SU-DHL-6 (cell line): ENCODE measurements at regions not wholly inside any gene's neighbourhood (a gene's known extent, or its start where the extent isn't known, plus 50 kb on each side); places are given as distances from the start of the nearest gene placed in this dataset.

Experiments used
- EZH2phosphoT487 ChIP-seq: fragments of 200-600 bp; sonication (generic), shearing (Covaris generic); conservative IDR thresholded peaks from 2 replicates; pipeline ENCODE4 v1.6.1; 2018; ENCODE audit warnings: mild to moderate bottlenecking, antibody characterized with exemption, low read length, moderate library complexity, mixed read lengths
- TF ChIP-seq, protein P1 (sequence below): fragments of 200-600 bp; sonication (generic); IDR thresholded peaks from one replicate; pipeline ENCODE4 v1.5.1; 2017; ENCODE audit warnings: antibody characterized with exemption, mild to moderate bottlenecking, low read length, moderate library complexity; ENCODE audit not compliant: insufficient read depth, poor library complexity, severe bottlenecking

DNA sequence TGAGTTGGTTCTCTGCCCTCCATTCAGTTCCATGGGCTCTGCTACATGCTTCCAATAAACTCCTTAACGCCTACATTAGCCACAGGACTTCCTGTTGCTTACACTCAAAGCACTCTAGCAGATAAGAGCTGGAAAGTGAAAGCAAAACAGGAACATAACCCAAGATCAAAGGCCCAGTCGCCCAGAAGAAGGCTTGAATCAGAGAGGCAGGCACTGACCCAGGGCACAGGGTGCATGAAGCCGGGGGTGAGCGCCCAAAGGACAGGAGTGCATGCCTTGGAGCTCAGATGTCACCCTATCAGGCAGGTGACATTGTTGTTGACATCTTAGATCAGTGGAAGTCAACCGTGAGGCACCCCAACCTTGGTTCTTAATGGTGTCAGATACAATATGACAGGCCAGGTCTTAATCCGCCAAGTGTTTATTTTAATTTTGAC lies 235.1 kb downstream of the UACA start:
- no peak for TF ChIP-seq EZH2phosphoT487
- TF ChIP-seq, protein P1, sequence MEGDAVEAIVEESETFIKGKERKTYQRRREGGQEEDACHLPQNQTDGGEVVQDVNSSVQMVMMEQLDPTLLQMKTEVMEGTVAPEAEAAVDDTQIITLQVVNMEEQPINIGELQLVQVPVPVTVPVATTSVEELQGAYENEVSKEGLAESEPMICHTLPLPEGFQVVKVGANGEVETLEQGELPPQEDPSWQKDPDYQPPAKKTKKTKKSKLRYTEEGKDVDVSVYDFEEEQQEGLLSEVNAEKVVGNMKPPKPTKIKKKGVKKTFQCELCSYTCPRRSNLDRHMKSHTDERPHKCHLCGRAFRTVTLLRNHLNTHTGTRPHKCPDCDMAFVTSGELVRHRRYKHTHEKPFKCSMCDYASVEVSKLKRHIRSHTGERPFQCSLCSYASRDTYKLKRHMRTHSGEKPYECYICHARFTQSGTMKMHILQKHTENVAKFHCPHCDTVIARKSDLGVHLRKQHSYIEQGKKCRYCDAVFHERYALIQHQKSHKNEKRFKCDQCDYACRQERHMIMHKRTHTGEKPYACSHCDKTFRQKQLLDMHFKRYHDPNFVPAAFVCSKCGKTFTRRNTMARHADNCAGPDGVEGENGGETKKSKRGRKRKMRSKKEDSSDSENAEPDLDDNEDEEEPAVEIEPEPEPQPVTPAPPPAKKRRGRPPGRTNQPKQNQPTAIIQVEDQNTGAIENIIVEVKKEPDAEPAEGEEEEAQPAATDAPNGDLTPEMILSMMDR, result no peak
